K562 (cell line): ENCODE measurements at regions not wholly inside any gene's neighbourhood (a gene's known extent, or its start where the extent isn't known, plus 50 kb on each side); places are given as distances from the start of the nearest gene placed in this dataset.

ENCODE experiments used
- ATAC-seq: fragments of 200-7000 bp; cut with Tn5 transposase; 3 replicates; pipeline ENCODE4 v1.9.1; 2020; ENCODE audit warnings: moderate library complexity
- BruUV-seq: library from RNA; stranded (reverse); fragments of 400-500 nt; replicated peaks from 2 replicates; lab custom pipeline; 2021; lab: Mats Ljungman, UMichigan
- CTCF ChIA-PET: fragments of 300-600 bp; formaldehyde crosslinking; extraction: SDS; loops from one replicate; lab custom pipeline; 2021; ENCODE audit warnings: low intra/inter-chr PET ratio; lab: Yijun Ruan, JAX
- POLR2A ChIA-PET: fragments of 300-600, 350-650 bp; sonication (Branson Sonifier 250); formaldehyde crosslinking; extraction: SDS; loops from one replicate; lab custom pipeline; 2021; ENCODE audit warnings: antibody characterized with exemption, inconsistent platforms; lab: Yijun Ruan, JAX
- DNase-seq, 4 experiments: peaks; one replicate each; pipeline versions ENCODE4 v3.0.0 to v3.0.0-alpha.2; 2011 to 2018; ENCODE audit warnings: low spot score in 3 of 4, mixed read lengths in 3 of 4; ENCODE audit errors: extremely low read depth in 1 of 4
- FAIRE-seq: peaks from 2 replicates; lab custom pipeline; 2011; peaks lifted over from hg19 to GRCh38; lab: Jason Lieb, UNC
- H2AFZ ChIP-seq: 2 replicates; pipeline ENCODE4 v1.6.0; 2011; ENCODE audit warnings: low read depth, low read length, control low read depth, inconsistent platforms
- H3K27ac ChIP-seq: fragments of 200-600 bp; 3 replicates; pipeline ENCODE4 v1.8.0; 2011; ENCODE audit warnings: low read depth, mild to moderate bottlenecking, control low read depth, inconsistent platforms, low read length, moderate library complexity, mixed read lengths; ENCODE audit errors: extremely low read depth
- H3K27me3 ChIP-seq, 2 experiments: fragments of 300-600 bp in 1 of 2; 2 replicates in 1 of 2; 3 replicates in 1 of 2; pipeline versions ENCODE4 v1.6.0 to v1.8.0; 2011; ENCODE audit warnings: inconsistent platforms in 2 of 2, low read length in 2 of 2, mild to moderate bottlenecking in 1 of 2, mixed read lengths in 1 of 2, moderate library complexity in 1 of 2; ENCODE audit not compliant: control insufficient read depth in 2 of 2, insufficient read depth in 2 of 2
- H3K36me3 ChIP-seq: fragments of 300-600 bp; 3 replicates; pipeline ENCODE4 v1.8.0; 2011; ENCODE audit warnings: mild to moderate bottlenecking, low read length, inconsistent platforms; ENCODE audit not compliant: control insufficient read depth, insufficient read depth
- H3K4me1 ChIP-seq, 2 experiments: fragments of 200-600 bp in 1 of 2; replicated peaks in 1 of 2; 2 replicates in 1 of 2; 3 replicates in 1 of 2; pipeline versions ENCODE4 v1.5.1 to v1.8.0; 2011; ENCODE audit warnings: inconsistent platforms in 2 of 2, low read length in 2 of 2, mild to moderate bottlenecking in 1 of 2, mixed read lengths in 1 of 2, moderate library complexity in 1 of 2; ENCODE audit not compliant: control insufficient read depth in 2 of 2, insufficient read depth in 2 of 2
- H3K4me2 ChIP-seq: 2 replicates; pipeline ENCODE4 v1.6.1; 2011; ENCODE audit warnings: low read length, control low read depth, inconsistent platforms, mixed read lengths; ENCODE audit not compliant: insufficient read depth
- H3K4me3 ChIP-seq: fragments of 200-600 bp; sonication (generic), shearing (Covaris generic); 2 replicates; pipeline ENCODE4 v1.5.1; 2016; ENCODE audit warnings: control low read depth, inconsistent platforms
- H3K79me2 ChIP-seq: fragments of 200-600 bp; 3 replicates; pipeline ENCODE4 v1.8.0; 2011; ENCODE audit warnings: low read length, inconsistent platforms; ENCODE audit not compliant: control insufficient read depth, insufficient read depth
- H3K9ac ChIP-seq, 2 experiments: 2 replicates each; pipeline versions ENCODE4 v1.6.0 to v1.6.1; 2011; ENCODE audit warnings: low read depth in 2 of 2, low read length in 2 of 2, control low read depth in 1 of 2, inconsistent platforms in 1 of 2, mild to moderate bottlenecking in 1 of 2, mixed read lengths in 1 of 2; ENCODE audit not compliant: insufficient read depth in 1 of 2
- H3K9me1 ChIP-seq: one replicate; pipeline ENCODE4 v1.6.0; 2011; ENCODE audit warnings: inconsistent platforms, mild to moderate bottlenecking, low read length, moderate library complexity; ENCODE audit not compliant: control insufficient read depth, insufficient read depth
- H3K9me3 ChIP-seq: replicated peaks from 2 replicates; pipeline ENCODE4 v1.5.1; 2011; ENCODE audit warnings: low read depth, low read length, inconsistent platforms; ENCODE audit not compliant: control insufficient read depth, insufficient read depth
- H4K20me1 ChIP-seq: replicated peaks from 2 replicates; pipeline ENCODE4 v1.6.1; 2011; ENCODE audit warnings: low read length, inconsistent platforms, mixed read lengths; ENCODE audit not compliant: control insufficient read depth, insufficient read depth
- AFF4 ChIP-seq: sonication (generic); formaldehyde crosslinking; IDR thresholded peaks from 2 replicates; pipeline ENCODE4 v1.8.0; 2023; ENCODE audit warnings: mild to moderate bottlenecking, missing genetic modification reagents
- CBX3 ChIP-seq, 2 experiments: IDR thresholded peaks; 1 replicate in 1 of 2; 2 replicates in 1 of 2; pipeline ENCODE4 v1.6.1; 2012; ENCODE audit warnings: inconsistent platforms in 2 of 2, low read length in 2 of 2, borderline replicate concordance in 1 of 2, control low read depth in 1 of 2
- CEBPG ChIP-seq, 3 experiments: fragments of 200-800 bp in 1 of 3; sonication (Bioruptor generic) in 1 of 3; sonication (generic) in 1 of 3; formaldehyde crosslinking in 1 of 3; IDR thresholded peaks in 2 of 3; conservative IDR thresholded peaks in 1 of 3; 2 replicates each; pipeline versions ENCODE4 v1.6.1 to v1.8.0; 2016 to 2022; ENCODE audit warnings: missing compliant biosample characterization in 2 of 3, missing genetic modification characterization in 2 of 3, mild to moderate bottlenecking in 1 of 3, missing genetic modification reagents in 1 of 3
- MTA1 ChIP-seq: fragments of 450-650 bp; IDR thresholded peaks from 2 replicates; pipeline ENCODE4 v1.6.1; 2017; ENCODE audit warnings: borderline replicate concordance
- NBN ChIP-seq: fragments of 450-650 bp; IDR thresholded peaks from 2 replicates; pipeline ENCODE4 v1.6.1; 2016; ENCODE audit warnings: low read depth, mild to moderate bottlenecking
- RHOXF2B ChIP-seq: fragments of 250-450 bp; sonication (Bioruptor Pico); conservative IDR thresholded peaks from 2 replicates; pipeline ENCODE4 v1.5.1; 2021
- ZBTB26 ChIP-seq: fragments of 450-650 bp; formaldehyde crosslinking; IDR thresholded peaks from 2 replicates; pipeline ENCODE4 v1.4.0; 2022; ENCODE audit warnings: missing genetic modification characterization
- ZBTB8A ChIP-seq: fragments of 450-650 bp; IDR thresholded peaks from 2 replicates; pipeline ENCODE4 v1.6.1; 2018; ENCODE audit warnings: mild to moderate bottlenecking, moderate library complexity; ENCODE audit not compliant: partially characterized antibody
- ZNF124 ChIP-seq: sonication (generic); formaldehyde crosslinking; IDR thresholded peaks from 2 replicates; pipeline ENCODE4 v1.8.1; 2022; ENCODE audit warnings: missing genetic modification reagents
- ZNF436 ChIP-seq: fragments of 250-450, 450-650 bp; sonication (Bioruptor Pico); formaldehyde crosslinking; IDR thresholded peaks from 2 replicates; pipeline ENCODE4 v1.7.0; 2020; ENCODE audit warnings: mild to moderate bottlenecking
- WGBS: fragments of 100-300 bp; shearing (Covaris generic); methylation state at CpG from one replicate; pipeline ENCODE4 v1.1.6; 2016; ENCODE audit warnings: low coverage, mixed read lengths; ENCODE audit not compliant: insufficient coverage; ENCODE audit errors: missing lambda C conversion rate; 5-methylcytosine and 5-hydroxymethylcytosine counted together
- in situ Hi-C: fragments of 300-500 bp; cut with MboI; formaldehyde crosslinking; loops from 4 replicates; pipeline ENCODE4 v1.15.0; 2018; ENCODE audit warnings: inconsistent platforms, mixed read lengths
- intact Hi-C: fragments of 100-400 bp; cut with micrococcal nuclease; formaldehyde crosslinking; loops from 2 replicates; pipeline ENCODE4 v1.14.2; 2022

DNA sequence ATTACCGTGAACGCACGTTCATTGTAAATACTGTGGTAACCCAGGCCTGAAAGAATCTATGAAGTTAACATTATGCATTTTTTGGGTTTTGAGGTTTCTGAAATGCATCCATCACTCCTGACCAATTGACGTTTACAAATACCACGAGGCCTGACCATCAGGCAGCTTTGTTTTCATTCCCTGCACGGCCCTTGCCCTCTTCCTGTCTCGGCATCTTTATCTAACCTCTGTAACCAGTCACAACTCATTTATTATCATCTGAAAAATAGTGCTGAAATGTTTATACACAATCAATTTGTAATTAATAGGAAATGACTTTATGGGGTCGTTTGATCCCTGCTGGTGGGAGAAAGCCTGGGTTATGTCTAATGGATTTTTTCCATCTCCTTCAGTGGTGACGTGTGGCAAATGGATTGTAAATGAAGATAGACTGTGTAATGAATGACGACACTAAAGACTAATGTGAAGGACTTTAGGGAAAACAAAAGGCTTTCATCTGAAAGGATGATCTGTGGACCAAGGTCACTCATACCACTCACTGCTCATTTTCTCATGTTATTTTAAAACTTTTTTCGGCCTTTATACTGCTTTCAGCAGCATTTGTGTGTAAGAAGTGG lies 102.7 kb upstream of the SORBS2 start:
- Histone ChIP-seq H4K20me1 (no peaks in the 10 kb centered on the region), H3K4me2 (no peak overlapping the region)
- in situ Hi-C loops: no loop called here
- TF ChIP-seq ZBTB8A (no peak), CEBPG (CRISPR knock-in tag; IDR thresholded peaks at IDR 0.05) (no peak), CEBPG (tag; conservative IDR thresholded peaks at IDR 0.05 in 1 of 2, IDR thresholded peaks at IDR 0.05 in 1 of 2) (no peak), NBN (no peak)
- TF ChIP-seq, all 486 proteins: peak for 0
- no peak overlapping the region for H2AFZ ChIP-seq
- H3K9me3 ChIP-seq: no peaks in the 10 kb centered on the region
- under 1% methylated on average over 11 of the region's 11 CpGs for WGBS
- intact Hi-C loops: no loop called here
- ChIA-PET POLR2A (no interaction called here), CTCF (no interaction called here)
- DNase-seq (no peak), FAIRE-seq (no peak), ATAC-seq (no peak)
- no peak overlapping the region for H3K4me3 ChIP-seq
- H3K79me2 ChIP-seq: no peaks in the 10 kb centered on the region
- H3K4me1 ChIP-seq: no peaks in the 10 kb centered on the region
- no peak overlapping the region for H3K9ac ChIP-seq
- no TSS peak for BruUV-seq
- H3K27ac ChIP-seq: no peak overlapping the region
- no peaks in the 10 kb centered on the region for H3K36me3 ChIP-seq
- H3K9me1 ChIP-seq: no peaks in the 10 kb centered on the region
- H3K27me3 ChIP-seq: peaks cover 0 to 4% of the 10 kb centered on the region in 2 experiments; a peak in 2 of 5 replicates

- in situ Hi-C loops (no loop called here), intact Hi-C loops (no loop called here)
- 0% methylated on average over 2 of the region's 2 CpGs for WGBS
- Histone ChIP-seq H4K20me1 (no peaks in the 10 kb centered on the region), H3K9me3 (no peaks in the 10 kb centered on the region), H3K4me2 (no peak overlapping the region), H2AFZ (no peak overlapping the region), H3K4me1 (no peaks in the 10 kb centered on the region), H3K27me3 (peaks cover 0 to 4% of the 10 kb centered on the region in 2 experiments; a peak in 2 of 5 replicates), H3K9ac (no peak overlapping the region), H3K36me3 (no peaks in the 10 kb centered on the region), H3K79me2 (no peaks in the 10 kb centered on the region), H3K9me1 (no peaks in the 10 kb centered on the region), H3K4me3 (no peak overlapping the region), H3K27ac (no peak overlapping the region)
- POLR2A ChIA-PET: interaction anchor here (0.6 kb wide), 1 partner anchor 364 kb away, joined by 3 read pairs; no protein-coding TSS in a partner anchor
- no TSS peak for BruUV-seq
- DNase-seq (no peak), ATAC-seq (no peak), FAIRE-seq (no peak)
- CTCF ChIA-PET: no interaction called here
- TF ChIP-seq CBX3 (IDR thresholded peaks at IDR 0.05; ENCODE audit: borderline replicate concordance in 1 of 2, low read length in 2 of 2) (no peak), ZBTB26 (CRISPR knock-in tag) (no peak), ZNF124 (CRISPR knock-in tag) (no peak), MTA1 (no peak), RHOXF2B (CRISPR knock-in tag) (no peak), AFF4 (CRISPR knock-in tag) (no peak), ZNF436 (CRISPR knock-in tag) (no peak)
Observed at GRCh38 chr4:185915271-185915670, 103.3 kb upstream of the SORBS2 start.
